IMR-90 (cell line): ENCODE measurements at regions not wholly inside any gene's neighbourhood (a gene's known extent, or its start where the extent isn't known, plus 50 kb on each side); places are given as distances from the start of the nearest gene placed in this dataset.

Experiments used
- ATAC-seq: fragments of 200-7000 bp; cut with Tn5 transposase; 2 replicates; pipeline ENCODE4 v1.9.1; 2020; ENCODE audit warnings: low read depth, mild to moderate bottlenecking, moderate library complexity
- BruUV-seq: library from RNA; stranded (reverse); fragments of 400-500 nt; replicated peaks from 2 replicates; lab custom pipeline; 2021; lab: Mats Ljungman, UMichigan
- CTCF ChIA-PET: fragments of 300-600 bp; formaldehyde crosslinking; extraction: SDS; loops from one replicate; lab custom pipeline; 2021; ENCODE audit warnings: antibody characterized with exemption; lab: Yijun Ruan, JAX
- POLR2A ChIA-PET: fragments of 300-600 bp; sonication (Branson Sonifier 250); formaldehyde crosslinking; loops from one replicate; lab custom pipeline; 2022; ENCODE audit warnings: antibody characterized with exemption; ENCODE audit not compliant: unreplicated experiment; lab: Charles Lee
- DNase-seq: peaks from one replicate; pipeline ENCODE4 v3.0.0; 2013
- H2AFZ ChIP-seq: replicated peaks from 2 replicates; pipeline ENCODE3; 2013; ENCODE audit warnings: low read length, mild to moderate bottlenecking; ENCODE audit not compliant: poor library complexity
- H2AK5ac ChIP-seq: 2 replicates; pipeline ENCODE4 v1.6.1; 2013; ENCODE audit warnings: low read depth, low read length, inconsistent platforms
- H2AK9ac ChIP-seq: replicated peaks from 2 replicates; pipeline ENCODE3; 2013; ENCODE audit warnings: mild to moderate bottlenecking, low read depth, low read length, moderate library complexity; ENCODE audit not compliant: poor library complexity
- H2BK120ac ChIP-seq: 2 replicates; pipeline ENCODE4 v1.6.1; 2013; ENCODE audit warnings: low read depth, low read length, inconsistent platforms
- H2BK15ac ChIP-seq: 3 replicates; pipeline ENCODE4 v1.6.1; 2013; ENCODE audit warnings: low read depth, low read length, inconsistent platforms
- H2BK20ac ChIP-seq: 2 replicates; pipeline ENCODE4 v1.6.1; 2013; ENCODE audit warnings: low read depth, mild to moderate bottlenecking, inconsistent platforms, low read length, moderate library complexity
- H2BK5ac ChIP-seq: 2 replicates; pipeline ENCODE4 v1.6.1; 2013; ENCODE audit warnings: mild to moderate bottlenecking, low read depth, low read length, inconsistent platforms; ENCODE audit not compliant: poor library complexity, severe bottlenecking
- H3K14ac ChIP-seq: replicated peaks from 2 replicates; pipeline ENCODE4 v1.6.1; 2013; ENCODE audit warnings: low read depth, low read length, inconsistent platforms
- H3K18ac ChIP-seq: 2 replicates; pipeline ENCODE4 v1.6.1; 2013; ENCODE audit warnings: low read depth, low read length, control low read depth
- H3K23ac ChIP-seq: 2 replicates; pipeline ENCODE4 v1.6.1; 2013; ENCODE audit warnings: low read depth, low read length, inconsistent platforms
- H3K27ac ChIP-seq: 2 replicates; pipeline ENCODE4 v1.5.1; 2013; ENCODE audit warnings: mild to moderate bottlenecking, control low read depth, low read length; ENCODE audit not compliant: insufficient read depth
- H3K27me3 ChIP-seq: 2 replicates; pipeline ENCODE4 v1.6.1; 2013; ENCODE audit warnings: low read length; ENCODE audit not compliant: control insufficient read depth, insufficient read depth
- H3K36me3 ChIP-seq: 2 replicates; pipeline ENCODE4 v1.6.1; 2013; ENCODE audit warnings: low read length, mixed read lengths; ENCODE audit not compliant: control insufficient read depth, insufficient read depth
- H3K4ac ChIP-seq: 2 replicates; pipeline ENCODE4 v1.6.1; 2013; ENCODE audit warnings: low read depth, low read length, inconsistent platforms
- H3K4me1 ChIP-seq: 2 replicates; pipeline ENCODE4 v1.6.1; 2013; ENCODE audit warnings: low read length, mixed read lengths; ENCODE audit not compliant: control insufficient read depth, insufficient read depth
- H3K4me2 ChIP-seq: 2 replicates; pipeline ENCODE4 v1.6.1; 2013; ENCODE audit warnings: low read depth, mild to moderate bottlenecking, control low read depth, low read length, moderate library complexity
- H3K4me3 ChIP-seq: 2 replicates; pipeline ENCODE4 v1.5.1; 2013; ENCODE audit warnings: low read depth, mild to moderate bottlenecking, control low read depth, low read length, moderate library complexity; ENCODE audit not compliant: insufficient read depth
- H3K56ac ChIP-seq: 2 replicates; pipeline ENCODE4 v1.6.1; 2013; ENCODE audit warnings: low read length, inconsistent platforms; ENCODE audit not compliant: insufficient read depth; ENCODE audit errors: extremely low read depth
- H3K79me1 ChIP-seq, 2 experiments: 2 replicates each; pipeline ENCODE4 v1.6.1; 2013; ENCODE audit warnings: low read length in 2 of 2, inconsistent platforms in 1 of 2, low read depth in 1 of 2
- H3K9ac ChIP-seq: 2 replicates; pipeline ENCODE4 v1.6.1; 2013; ENCODE audit warnings: low read depth, low read length, control low read depth
- H3K9me1 ChIP-seq: 2 replicates; pipeline ENCODE4 v1.6.1; 2013; ENCODE audit warnings: low read length, inconsistent platforms; ENCODE audit not compliant: insufficient read depth
- H3K9me3 ChIP-seq: 2 replicates; pipeline ENCODE4 v1.6.1; 2013; ENCODE audit warnings: low read length; ENCODE audit not compliant: control insufficient read depth, insufficient read depth
- H4K20me1 ChIP-seq: 2 replicates; pipeline ENCODE4 v1.6.1; 2013; ENCODE audit warnings: low read length, inconsistent platforms; ENCODE audit not compliant: insufficient read depth
- H4K5ac ChIP-seq: 2 replicates; pipeline ENCODE4 v1.6.1; 2013; ENCODE audit warnings: mild to moderate bottlenecking, low read depth, low read length, control low read depth
- H4K8ac ChIP-seq, 2 experiments: 2 replicates each; pipeline ENCODE4 v1.6.1; 2013; ENCODE audit warnings: low read depth in 2 of 2, low read length in 2 of 2, control low read depth in 1 of 2, inconsistent platforms in 1 of 2
- H4K91ac ChIP-seq: 2 replicates; pipeline ENCODE4 v1.6.1; 2013; ENCODE audit warnings: low read depth, low read length, inconsistent platforms; ENCODE audit not compliant: insufficient read depth
- CHD1 ChIP-seq: IDR thresholded peaks from 2 replicates; pipeline ENCODE4 v1.6.1; 2012; ENCODE audit warnings: low read depth, low read length, improper control_type of control experiment
- MAFK ChIP-seq: IDR thresholded peaks from 2 replicates; pipeline ENCODE4 v1.6.1; 2012; ENCODE audit warnings: low read depth, low read length, improper control_type of control experiment
- WGBS, 2 experiments: methylation state at CpG; one replicate each; pipeline versions ENCODE4 v1.1.5 to v1.1.7; 2013; ENCODE audit warnings: missing lambda C conversion rate in 2 of 2; ENCODE audit not compliant: insufficient read length in 1 of 2; ENCODE audit errors: extremely low coverage in 2 of 2; 5-methylcytosine and 5-hydroxymethylcytosine counted together
- dilution Hi-C: fragments of 300-500 bp; cut with HindIII; formaldehyde crosslinking; loops from one replicate; pipeline ENCODE4 v1.14.3; 2018; ENCODE audit warnings: low sequenced_read_pairs; ENCODE audit not compliant: unreplicated experiment
- in situ Hi-C: fragments of 300-500 bp; cut with MboI; formaldehyde crosslinking; loops from 3 replicates; pipeline ENCODE4 v1.14.3; 2019; ENCODE audit warnings: low sequenced_read_pairs, inconsistent platforms, mixed read lengths
- intact Hi-C: fragments of 100-400 bp; cut with micrococcal nuclease; formaldehyde crosslinking; loops from 2 replicates; pipeline ENCODE4 v1.10.0; 2022

GRCh38 chr21:19529031-19529430, 1125.4 kb upstream of the TMPRSS15 start:
- Histone ChIP-seq H2AK5ac (no peak overlapping the region), H3K14ac (no peak overlapping the region), H4K8ac (no peak overlapping the region), H3K4ac (no peak overlapping the region), H2BK20ac (no peak overlapping the region), H4K91ac (no peak overlapping the region), H3K4me3 (no peak overlapping the region), H3K79me1 (no peaks in the 10 kb centered on the region), H3K27me3 (no peaks in the 10 kb centered on the region), H3K18ac (no peak overlapping the region), H3K56ac (no peak overlapping the region), H2AFZ (no peak overlapping the region), H3K9me3 (peaks cover 5% of the 10 kb centered on the region), H3K23ac (no peak overlapping the region), H3K4me2 (no peak overlapping the region), H3K9ac (no peak overlapping the region), H3K4me1 (no peaks in the 10 kb centered on the region), H3K36me3 (no peaks in the 10 kb centered on the region), H2AK9ac (no peak overlapping the region), H2BK120ac (no peak overlapping the region), H4K5ac (no peak overlapping the region), H3K27ac (no peak overlapping the region), H2BK15ac (no peak overlapping the region), H4K20me1 (no peaks in the 10 kb centered on the region), H2BK5ac (no peak overlapping the region), H3K9me1 (no peaks in the 10 kb centered on the region)
- ATAC-seq (no peak), DNase-seq (no peak)
- ChIA-PET POLR2A (no interaction called here), CTCF (no interaction called here)
- intact Hi-C loops (no loop called here), in situ Hi-C loops (no loop called here), dilution Hi-C loops (no loop called here)
- no TSS peak for BruUV-seq
- no peak for TF ChIP-seq MAFK
- TF ChIP-seq CHD1 = no peak
- WGBS, 2 experiments = no CpG with 5 or more reads among the region's 1 CpG
